KMS-11 (cell line): ENCODE measurements at regions not wholly inside any gene's neighbourhood (a gene's known extent, or its start where the extent isn't known, plus 50 kb on each side); places are given as distances from the start of the nearest gene placed in this dataset.

Experiments used
- H2AFZ ChIP-seq: fragments of 200-600 bp; sonication (generic); 2 replicates; pipeline ENCODE4 v1.6.1; 2016; ENCODE audit warnings: antibody characterized with exemption, mixed run types, low read depth
- H3K27ac ChIP-seq: fragments of 200-600 bp; sonication (generic); 2 replicates; pipeline ENCODE4 v1.6.1; 2016; ENCODE audit warnings: mild to moderate bottlenecking, mixed run types
- H3K27me3 ChIP-seq: fragments of 200-600 bp; sonication (generic); 2 replicates; pipeline ENCODE4 v1.6.1; 2017; ENCODE audit warnings: mild to moderate bottlenecking, low read depth, mixed run types, moderate library complexity; ENCODE audit not compliant: insufficient read depth
- H3K36me3 ChIP-seq: fragments of 200-600 bp; sonication (generic); 2 replicates; pipeline ENCODE4 v1.6.1; 2017; ENCODE audit warnings: mild to moderate bottlenecking, mixed run types; ENCODE audit not compliant: insufficient read depth
- H3K4me1 ChIP-seq: fragments of 200-600 bp; sonication (generic); 2 replicates; pipeline ENCODE4 v1.6.1; 2016; ENCODE audit warnings: mild to moderate bottlenecking, low read depth, mixed run types; ENCODE audit not compliant: poor library complexity, severe bottlenecking
- H3K4me2 ChIP-seq: fragments of 200-600 bp; sonication (generic); 2 replicates; pipeline ENCODE4 v1.7.0; 2016; ENCODE audit warnings: mild to moderate bottlenecking, mixed run types
- H3K4me3 ChIP-seq: fragments of 200-600 bp; sonication (generic); IDR thresholded peaks from 2 replicates; pipeline ENCODE4 v1.6.1; 2017; ENCODE audit warnings: low read depth, low read length, mixed read lengths; ENCODE audit not compliant: insufficient read depth
- H3K79me2 ChIP-seq: fragments of 200-600 bp; sonication (generic); 2 replicates; pipeline ENCODE4 v1.6.1; 2016; ENCODE audit warnings: low read depth, mixed run types; ENCODE audit not compliant: insufficient read depth
- H3K9ac ChIP-seq: fragments of 200-600 bp; sonication (generic); 2 replicates; pipeline ENCODE4 v1.6.1; 2016; ENCODE audit warnings: mild to moderate bottlenecking, mixed run types
- H4K20me1 ChIP-seq: fragments of 200-600 bp; sonication (generic); 2 replicates; pipeline ENCODE4 v1.6.1; 2016; ENCODE audit warnings: mild to moderate bottlenecking, mixed run types; ENCODE audit not compliant: insufficient read depth
- CTCF ChIP-seq: fragments of 200-600 bp; sonication (generic); conservative IDR thresholded peaks from 2 replicates; pipeline ENCODE4 v1.6.1; 2017; ENCODE audit warnings: low read depth, mild to moderate bottlenecking, antibody characterized with exemption, low read length, moderate library complexity, mixed read lengths

GRCh38 chr11:59302991-59303390 lies 55.7 kb upstream of the OR5AN1 start:
- H2AFZ ChIP-seq = no peak overlapping the region
- no peak overlapping the region for H3K9ac ChIP-seq
- peaks cover 9% of the 10 kb centered on the region for H3K4me1 ChIP-seq
- H3K4me2 ChIP-seq = no peak overlapping the region
- no peak overlapping the region for H3K4me3 ChIP-seq
- H3K27me3 ChIP-seq = no peaks in the 10 kb centered on the region
- H4K20me1 ChIP-seq = no peaks in the 10 kb centered on the region
- no peaks in the 10 kb centered on the region for H3K79me2 ChIP-seq
- TF ChIP-seq CTCF = no peak
- H3K27ac ChIP-seq = no peak overlapping the region
- H3K36me3 ChIP-seq = no peaks in the 10 kb centered on the region

- Histone ChIP-seq H4K20me1 (no peaks in the 10 kb centered on the region), H2AFZ (no peak overlapping the region), H3K9ac (no peak overlapping the region), H3K4me2 (no peak overlapping the region), H3K79me2 (no peaks in the 10 kb centered on the region), H3K27ac (no peak overlapping the region), H3K4me3 (no peak overlapping the region), H3K36me3 (no peaks in the 10 kb centered on the region), H3K4me1 (no peaks in the 10 kb centered on the region), H3K27me3 (no peaks in the 10 kb centered on the region)
- TF ChIP-seq CTCF = no peak
These were observed 63.3 kb upstream of the OR5AN1 start for GRCh38 chr11:59295435-59295834.

GRCh38 chr11:59292611-59293010 lies 66.1 kb upstream of the OR5AN1 start:
- Histone ChIP-seq H3K4me1 (no peaks in the 10 kb centered on the region), H3K9ac (no peak overlapping the region), H3K36me3 (no peaks in the 10 kb centered on the region), H2AFZ (no peak overlapping the region), H4K20me1 (no peaks in the 10 kb centered on the region), H3K4me3 (no peak overlapping the region), H3K79me2 (no peaks in the 10 kb centered on the region), H3K4me2 (no peak overlapping the region), H3K27me3 (no peaks in the 10 kb centered on the region), H3K27ac (no peak overlapping the region)
- no peak for TF ChIP-seq CTCF

DNA sequence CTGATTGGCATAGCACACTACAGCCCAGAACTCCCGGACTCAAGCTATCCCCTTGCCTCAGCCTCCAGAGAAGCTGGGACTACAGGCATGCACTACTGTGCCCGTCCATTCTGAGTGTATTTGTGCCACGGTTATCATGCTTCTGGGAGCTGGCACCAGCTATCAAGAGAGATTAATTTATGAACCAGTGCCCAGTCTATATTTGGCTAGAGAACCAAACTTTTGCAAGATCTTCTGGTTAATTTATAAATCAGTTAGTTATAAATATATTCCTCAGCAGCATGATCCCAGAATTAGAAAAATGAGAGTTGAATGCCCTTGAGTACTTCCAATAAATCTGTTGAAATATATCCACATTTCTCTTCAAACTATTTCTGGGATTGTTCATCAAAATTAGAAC lies 67.5 kb upstream of the OR5AN1 start:
- no peak overlapping the region for H3K4me2 ChIP-seq
- no peak overlapping the region for H3K4me3 ChIP-seq
- no peak overlapping the region for H3K27ac ChIP-seq
- no peaks in the 10 kb centered on the region for H4K20me1 ChIP-seq
- H3K27me3 ChIP-seq = no peaks in the 10 kb centered on the region
- H2AFZ ChIP-seq = no peak overlapping the region
- no peak overlapping the region for H3K9ac ChIP-seq
- no peaks in the 10 kb centered on the region for H3K4me1 ChIP-seq
- no peak for TF ChIP-seq CTCF
- no peaks in the 10 kb centered on the region for H3K79me2 ChIP-seq
- no peaks in the 10 kb centered on the region for H3K36me3 ChIP-seq
